ENCODE measurements at regions not wholly inside any gene's neighbourhood (a gene's known extent, or its start where the extent isn't known, plus 50 kb on each side); places are given as distances from the start of the nearest gene placed in this dataset.

DNA sequence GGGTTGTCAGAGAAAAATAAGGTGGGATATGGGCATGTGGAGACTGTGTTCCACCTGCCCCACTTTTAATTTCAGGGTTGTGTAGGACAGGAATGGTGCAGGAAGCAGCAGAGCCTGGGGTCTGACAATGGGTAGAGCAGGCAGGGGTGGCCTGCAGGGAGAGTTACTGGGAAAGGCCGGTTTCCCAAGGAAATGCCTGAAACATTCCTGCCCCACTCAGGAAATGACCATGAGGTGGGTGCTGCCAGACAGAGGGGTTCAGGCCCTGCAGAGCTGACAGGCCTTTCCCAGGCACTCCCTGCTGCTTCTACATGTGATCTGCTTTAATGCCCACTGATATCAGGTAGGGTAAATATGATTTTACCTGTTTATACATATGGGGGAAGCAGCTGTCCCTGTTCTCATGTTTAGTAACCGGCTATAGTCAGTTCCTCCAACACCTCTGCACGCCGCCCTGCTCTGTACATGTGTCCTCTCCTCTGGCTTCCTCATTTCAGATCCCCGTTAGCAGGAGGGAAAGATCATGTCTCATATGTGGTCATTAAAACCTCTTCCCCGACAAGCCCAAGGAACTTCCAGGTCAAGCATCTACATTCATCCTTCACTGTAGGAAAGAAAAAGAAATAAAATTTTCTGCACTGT, 118.6 kb upstream of the PRSS58 start:
- no peak for DNase-seq (ENCODE audit: low read depth)
- TF ChIP-seq, protein P1, sequence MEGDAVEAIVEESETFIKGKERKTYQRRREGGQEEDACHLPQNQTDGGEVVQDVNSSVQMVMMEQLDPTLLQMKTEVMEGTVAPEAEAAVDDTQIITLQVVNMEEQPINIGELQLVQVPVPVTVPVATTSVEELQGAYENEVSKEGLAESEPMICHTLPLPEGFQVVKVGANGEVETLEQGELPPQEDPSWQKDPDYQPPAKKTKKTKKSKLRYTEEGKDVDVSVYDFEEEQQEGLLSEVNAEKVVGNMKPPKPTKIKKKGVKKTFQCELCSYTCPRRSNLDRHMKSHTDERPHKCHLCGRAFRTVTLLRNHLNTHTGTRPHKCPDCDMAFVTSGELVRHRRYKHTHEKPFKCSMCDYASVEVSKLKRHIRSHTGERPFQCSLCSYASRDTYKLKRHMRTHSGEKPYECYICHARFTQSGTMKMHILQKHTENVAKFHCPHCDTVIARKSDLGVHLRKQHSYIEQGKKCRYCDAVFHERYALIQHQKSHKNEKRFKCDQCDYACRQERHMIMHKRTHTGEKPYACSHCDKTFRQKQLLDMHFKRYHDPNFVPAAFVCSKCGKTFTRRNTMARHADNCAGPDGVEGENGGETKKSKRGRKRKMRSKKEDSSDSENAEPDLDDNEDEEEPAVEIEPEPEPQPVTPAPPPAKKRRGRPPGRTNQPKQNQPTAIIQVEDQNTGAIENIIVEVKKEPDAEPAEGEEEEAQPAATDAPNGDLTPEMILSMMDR (IDR thresholded peaks at IDR 0.05; ENCODE audit: control insufficient read depth, insufficient read depth, low read depth, low read length, missing control alignments), result no peak
- H3K4me3 ChIP-seq (ENCODE audit: control insufficient read depth, low read depth, low read length), result no peak overlapping the region

DNA sequence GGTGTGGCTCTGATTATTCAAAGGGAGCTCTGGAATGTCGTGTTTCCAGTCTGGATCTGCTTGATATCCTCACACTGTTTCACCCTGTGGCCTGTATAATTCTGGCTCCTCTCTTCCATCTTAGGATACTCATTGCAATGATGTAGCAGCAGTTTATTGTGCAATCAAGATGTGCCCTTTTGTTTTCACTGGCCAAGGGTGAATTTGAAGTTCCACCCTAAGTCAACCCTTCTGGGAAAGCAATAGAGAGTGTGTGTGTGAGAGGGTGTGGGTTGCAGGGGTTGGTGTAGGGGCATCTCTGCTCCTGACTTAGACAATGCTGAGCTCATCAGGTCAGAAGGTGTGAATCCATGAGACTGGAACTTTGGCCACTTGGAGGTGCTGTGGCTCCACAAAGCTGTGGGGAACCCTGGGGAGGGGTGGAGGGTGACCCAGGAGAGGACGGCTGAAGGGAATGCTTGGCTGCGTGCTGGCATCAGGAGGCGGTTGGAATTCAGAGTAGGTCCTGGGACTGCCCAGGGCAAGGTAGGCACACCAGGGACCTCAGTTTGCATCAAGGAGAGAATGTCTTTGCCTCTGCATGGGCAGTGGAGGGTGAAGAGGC, 118.0 kb upstream of the PRSS58 start:
- TF ChIP-seq, protein P1 (IDR thresholded peaks at IDR 0.05; ENCODE audit: control insufficient read depth, insufficient read depth, low read depth, low read length, missing control alignments), result peak; percentile 36
- no peak overlapping the region for H3K4me3 ChIP-seq (ENCODE audit: control insufficient read depth, low read depth, low read length)
- DNase-seq (ENCODE audit: low read depth), result no peak

DNA sequence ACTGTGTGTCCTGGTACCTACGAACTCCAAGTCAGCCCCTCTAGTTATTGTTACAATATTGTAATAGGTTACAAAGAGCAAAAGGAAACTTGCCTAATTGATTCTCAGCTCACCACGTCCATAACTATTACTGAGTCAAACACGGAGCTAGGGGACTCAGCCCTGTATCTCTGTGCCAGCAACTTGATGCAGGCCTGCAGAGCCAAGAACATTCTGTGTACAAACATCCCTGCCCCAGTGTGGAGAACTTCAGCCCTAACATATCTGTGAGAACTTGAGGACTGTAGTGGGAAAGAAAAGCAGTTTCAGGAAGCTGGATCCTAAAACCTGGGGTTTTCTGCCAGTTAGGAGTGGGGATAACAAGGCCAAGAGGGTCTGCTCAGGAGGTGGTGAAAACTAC, 114.9 kb upstream of the PRSS58 start:
- no peak overlapping the region for H3K4me3 ChIP-seq (ENCODE audit: control insufficient read depth, low read depth, low read length)
- TF ChIP-seq, protein P1 (IDR thresholded peaks at IDR 0.05; ENCODE audit: control insufficient read depth, insufficient read depth, low read depth, low read length, missing control alignments), result no peak
- DNase-seq (ENCODE audit: low read depth), result no peak

DNA sequence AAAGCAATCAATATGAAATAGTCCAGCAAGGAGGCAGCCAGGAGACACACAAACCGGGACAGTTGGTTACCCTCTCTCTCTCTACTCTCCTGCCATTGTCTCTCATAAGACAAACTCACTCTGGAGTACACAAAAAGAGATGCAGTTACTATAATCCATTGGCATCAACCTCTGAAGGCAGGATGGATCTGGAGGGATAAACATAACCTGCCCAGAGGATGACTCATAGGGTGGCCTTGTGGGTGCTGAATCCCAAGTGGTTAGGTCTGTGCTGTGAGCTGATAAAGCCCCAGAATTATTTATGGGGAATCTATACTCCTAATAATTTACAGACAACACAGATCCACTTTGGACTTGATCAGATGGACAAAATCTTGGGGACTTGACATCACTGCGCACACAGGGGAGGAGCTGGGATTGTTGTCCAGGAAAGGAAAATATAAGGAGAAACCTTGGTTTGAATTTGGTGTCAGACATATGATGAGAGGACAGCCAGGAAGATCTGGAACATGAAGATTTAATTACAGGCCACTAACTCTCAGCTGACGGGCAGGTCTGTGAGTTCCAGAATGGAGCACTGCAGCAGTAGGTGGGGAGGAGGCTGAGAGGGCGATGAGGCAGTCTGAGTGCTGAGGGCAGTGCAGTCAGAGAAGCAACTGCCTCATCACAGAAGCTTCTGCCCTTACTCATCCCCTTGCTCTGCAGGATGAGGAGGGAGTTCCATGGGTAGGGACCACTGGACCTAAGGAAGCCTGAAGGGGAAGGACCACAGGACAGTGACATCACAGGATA, 113.9 kb upstream of the PRSS58 start:
- TF ChIP-seq, protein P1 (IDR thresholded peaks at IDR 0.05; ENCODE audit: control insufficient read depth, insufficient read depth, low read depth, low read length, missing control alignments), result no peak
- no peak overlapping the region for H3K4me3 ChIP-seq (ENCODE audit: control insufficient read depth, low read depth, low read length)
- DNase-seq (ENCODE audit: low read depth), result no peak

DNA sequence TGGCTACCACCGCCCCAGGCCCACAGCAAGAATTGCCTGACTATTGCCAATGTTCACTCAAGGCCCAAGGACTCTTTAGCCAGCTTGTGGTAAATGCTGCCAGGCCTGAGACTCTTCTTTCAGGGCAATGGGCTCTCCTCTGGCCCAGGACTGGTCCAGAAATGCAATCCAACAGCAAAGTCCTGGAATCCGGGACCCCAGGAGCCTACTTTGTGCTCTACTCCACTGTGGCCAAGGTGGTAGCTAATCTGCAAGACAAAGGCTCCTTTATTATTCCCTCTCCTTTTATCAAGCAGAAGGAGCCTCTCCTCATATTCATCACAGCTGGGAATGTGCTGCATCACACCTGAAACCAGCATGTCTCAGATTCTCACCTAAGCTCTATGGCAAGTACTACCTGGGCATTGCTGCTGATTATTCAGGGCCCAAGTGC, 107.6 kb upstream of the PRSS58 start:
- no peak for DNase-seq (ENCODE audit: low read depth)
- TF ChIP-seq, protein P1 (IDR thresholded peaks at IDR 0.05; ENCODE audit: control insufficient read depth, insufficient read depth, low read depth, low read length, missing control alignments), result no peak
- no peak overlapping the region for H3K4me3 ChIP-seq (ENCODE audit: control insufficient read depth, low read depth, low read length)

DNA sequence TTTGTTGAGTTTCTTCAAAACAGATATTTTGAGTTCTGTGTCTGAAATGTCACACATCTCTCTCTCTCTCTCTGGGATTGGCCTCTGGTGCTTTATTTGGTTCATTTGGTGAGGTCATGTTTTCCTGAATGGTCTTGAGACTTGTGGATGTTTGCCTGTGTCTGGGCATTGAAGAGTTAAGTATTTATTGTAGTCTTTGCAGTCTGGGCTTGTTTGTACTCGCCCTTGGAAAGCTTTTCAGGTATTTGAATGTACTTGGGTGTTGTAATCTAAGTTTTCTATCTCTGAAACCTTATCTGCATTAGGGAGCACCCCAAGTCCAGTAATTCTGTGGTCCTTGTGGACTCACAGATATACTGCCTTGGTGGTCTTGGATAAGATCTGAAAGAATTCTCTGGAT, 106.7 kb upstream of the PRSS58 start:
- DNase-seq (ENCODE audit: low read depth), result no peak
- H3K4me3 ChIP-seq (ENCODE audit: control insufficient read depth, low read depth, low read length), result no peak overlapping the region
- TF ChIP-seq, protein P1 (IDR thresholded peaks at IDR 0.05; ENCODE audit: control insufficient read depth, insufficient read depth, low read depth, low read length, missing control alignments), result no peak
